SU-DHL-6 (cell line): ENCODE measurements at regions not wholly inside any gene's neighbourhood (a gene's known extent, or its start where the extent isn't known, plus 50 kb on each side); places are given as distances from the start of the nearest gene placed in this dataset.

Experiments used
- EZH2phosphoT487 ChIP-seq: fragments of 200-600 bp; sonication (generic), shearing (Covaris generic); conservative IDR thresholded peaks from 2 replicates; pipeline ENCODE4 v1.6.1; 2018; ENCODE audit warnings: mild to moderate bottlenecking, antibody characterized with exemption, low read length, moderate library complexity, mixed read lengths
- TF ChIP-seq, protein P1 (sequence below): fragments of 200-600 bp; sonication (generic); IDR thresholded peaks from one replicate; pipeline ENCODE4 v1.5.1; 2017; ENCODE audit warnings: antibody characterized with exemption, mild to moderate bottlenecking, low read length, moderate library complexity; ENCODE audit not compliant: insufficient read depth, poor library complexity, severe bottlenecking

DNA sequence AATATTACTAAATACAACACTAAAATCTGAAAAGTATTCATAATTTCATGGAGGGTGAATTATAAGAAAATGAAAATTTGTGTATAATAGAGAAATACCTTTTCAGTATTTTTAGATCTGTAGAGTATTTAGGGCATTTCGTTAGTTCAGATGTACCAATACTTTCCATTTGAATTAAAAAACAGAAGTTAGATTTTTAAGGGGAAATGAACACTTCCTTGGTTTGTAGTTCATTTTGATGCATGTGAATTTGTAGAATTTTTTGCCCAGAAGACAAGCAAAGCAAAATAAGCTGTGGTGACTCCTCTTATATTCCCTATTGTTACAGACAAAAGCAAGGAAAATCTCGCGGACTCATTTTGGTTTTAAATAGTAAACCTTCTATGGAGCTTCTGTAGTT is 209.0 kb upstream of the RPS23 start:
- TF ChIP-seq, protein P1, sequence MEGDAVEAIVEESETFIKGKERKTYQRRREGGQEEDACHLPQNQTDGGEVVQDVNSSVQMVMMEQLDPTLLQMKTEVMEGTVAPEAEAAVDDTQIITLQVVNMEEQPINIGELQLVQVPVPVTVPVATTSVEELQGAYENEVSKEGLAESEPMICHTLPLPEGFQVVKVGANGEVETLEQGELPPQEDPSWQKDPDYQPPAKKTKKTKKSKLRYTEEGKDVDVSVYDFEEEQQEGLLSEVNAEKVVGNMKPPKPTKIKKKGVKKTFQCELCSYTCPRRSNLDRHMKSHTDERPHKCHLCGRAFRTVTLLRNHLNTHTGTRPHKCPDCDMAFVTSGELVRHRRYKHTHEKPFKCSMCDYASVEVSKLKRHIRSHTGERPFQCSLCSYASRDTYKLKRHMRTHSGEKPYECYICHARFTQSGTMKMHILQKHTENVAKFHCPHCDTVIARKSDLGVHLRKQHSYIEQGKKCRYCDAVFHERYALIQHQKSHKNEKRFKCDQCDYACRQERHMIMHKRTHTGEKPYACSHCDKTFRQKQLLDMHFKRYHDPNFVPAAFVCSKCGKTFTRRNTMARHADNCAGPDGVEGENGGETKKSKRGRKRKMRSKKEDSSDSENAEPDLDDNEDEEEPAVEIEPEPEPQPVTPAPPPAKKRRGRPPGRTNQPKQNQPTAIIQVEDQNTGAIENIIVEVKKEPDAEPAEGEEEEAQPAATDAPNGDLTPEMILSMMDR, result no peak
- TF ChIP-seq EZH2phosphoT487, result no peak
